ENCODE measurements at regions not wholly inside any gene's neighbourhood (a gene's known extent, or its start where the extent isn't known, plus 50 kb on each side); places are given as distances from the start of the nearest gene placed in this dataset.

- DNase-seq (ENCODE audit: low read depth): no peak
- TF ChIP-seq MAX (IDR thresholded peaks at IDR 0.05; ENCODE audit: low read depth, low read length) (no peak), MYC (IDR thresholded peaks at IDR 0.05; ENCODE audit: low read depth, low read length) (no peak), CTCF (IDR thresholded peaks at IDR 0.05; ENCODE audit: low read depth, low read length) (no peak), POLR2A (IDR thresholded peaks at IDR 0.05; ENCODE audit: extremely low read depth, insufficient read length) (no peak)
- H3K4me3 ChIP-seq (ENCODE audit: low read depth, low read length): no peak overlapping the region
Observed at GRCh38 chr2:222120933-222121332, 177.9 kb downstream of the PAX3 start.

DNA sequence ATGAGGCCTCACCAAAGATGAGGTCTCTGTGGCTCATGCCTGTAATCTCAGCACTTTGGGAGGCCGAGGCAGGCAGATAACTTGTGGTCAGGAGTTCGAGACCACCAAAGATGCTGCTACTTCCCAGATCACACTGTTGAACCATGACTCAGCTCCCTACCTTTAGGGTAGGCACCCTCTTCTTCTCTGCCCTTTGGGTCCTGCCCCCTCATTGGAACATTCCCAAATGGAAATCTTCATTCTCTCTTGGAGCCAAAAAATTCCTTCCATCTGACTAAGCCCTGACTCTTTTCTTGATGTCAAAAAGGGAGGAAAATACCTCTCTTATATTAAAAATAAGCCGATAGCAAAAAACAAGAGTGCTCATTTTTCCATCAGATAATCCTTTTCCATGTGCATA, 183.5 kb downstream of the PAX3 start:
- DNase-seq (ENCODE audit: low read depth): no peak
- TF ChIP-seq MYC (IDR thresholded peaks at IDR 0.05; ENCODE audit: low read depth, low read length): no peak
- TF ChIP-seq POLR2A (IDR thresholded peaks at IDR 0.05; ENCODE audit: extremely low read depth, insufficient read length): no peak
- no peak for TF ChIP-seq CTCF (IDR thresholded peaks at IDR 0.05; ENCODE audit: low read depth, low read length)
- TF ChIP-seq MAX (IDR thresholded peaks at IDR 0.05; ENCODE audit: low read depth, low read length): no peak
- H3K4me3 ChIP-seq (ENCODE audit: low read depth, low read length): no peak overlapping the region

DNA sequence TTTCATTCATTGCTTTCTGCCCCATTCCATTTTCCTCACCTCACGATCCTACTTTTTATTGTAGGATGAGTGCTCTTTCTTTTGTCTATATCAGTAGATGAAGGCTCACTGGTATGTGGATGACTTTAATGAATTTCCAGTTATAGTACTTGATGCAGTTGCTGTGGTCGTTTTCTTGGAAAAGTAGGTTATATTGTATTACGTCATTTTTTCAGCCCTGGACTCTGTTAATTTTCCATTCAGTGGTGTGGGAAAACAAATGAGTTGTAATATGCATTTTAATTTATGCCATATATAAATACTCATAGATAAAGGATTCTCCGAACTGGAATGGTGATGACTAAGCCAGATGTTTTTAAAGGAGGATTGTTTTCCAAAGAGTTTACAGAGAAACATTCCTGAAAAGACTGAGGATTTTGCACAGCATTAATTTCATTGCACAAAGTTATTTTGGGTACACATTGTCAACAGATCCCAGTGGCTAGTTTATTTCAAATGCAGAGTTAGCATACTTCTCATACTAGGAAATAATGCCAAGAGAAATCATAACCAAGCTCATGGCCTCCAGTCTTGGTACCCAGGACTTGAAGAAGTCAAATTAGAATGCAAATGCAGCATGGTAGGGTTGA, 189.7 kb downstream of the PAX3 start:
- TF ChIP-seq CTCF (IDR thresholded peaks at IDR 0.05; ENCODE audit: low read depth, low read length) (no peak), MAX (IDR thresholded peaks at IDR 0.05; ENCODE audit: low read depth, low read length) (no peak), POLR2A (IDR thresholded peaks at IDR 0.05; ENCODE audit: extremely low read depth, insufficient read length) (no peak), MYC (IDR thresholded peaks at IDR 0.05; ENCODE audit: low read depth, low read length) (no peak)
- H3K4me3 ChIP-seq (ENCODE audit: low read depth, low read length): no peak overlapping the region
- no peak for DNase-seq (ENCODE audit: low read depth)

- DNase-seq (ENCODE audit: low read depth): no peak
- H3K4me3 ChIP-seq (ENCODE audit: low read depth, low read length): no peak overlapping the region
- TF ChIP-seq MYC (IDR thresholded peaks at IDR 0.05; ENCODE audit: low read depth, low read length) (no peak), MAX (IDR thresholded peaks at IDR 0.05; ENCODE audit: low read depth, low read length) (no peak), CTCF (IDR thresholded peaks at IDR 0.05; ENCODE audit: low read depth, low read length) (no peak), POLR2A (IDR thresholded peaks at IDR 0.05; ENCODE audit: extremely low read depth, insufficient read length) (no peak)
Observed at GRCh38 chr2:222108497-222108896, 190.3 kb downstream of the PAX3 start.

GRCh38 chr2:222105046-222105445, 193.8 kb downstream of the PAX3 start:
- no peak for DNase-seq (ENCODE audit: low read depth)
- no peak for TF ChIP-seq CTCF (IDR thresholded peaks at IDR 0.05; ENCODE audit: low read depth, low read length)
- no peak for TF ChIP-seq MYC (IDR thresholded peaks at IDR 0.05; ENCODE audit: low read depth, low read length)
- TF ChIP-seq POLR2A (IDR thresholded peaks at IDR 0.05; ENCODE audit: extremely low read depth, insufficient read length): no peak
- TF ChIP-seq MAX (IDR thresholded peaks at IDR 0.05; ENCODE audit: low read depth, low read length): no peak
- no peak overlapping the region for H3K4me3 ChIP-seq (ENCODE audit: low read depth, low read length)
